HG03571 (cell line): ENCODE measurements at regions not wholly inside any gene's neighbourhood (a gene's known extent, or its start where the extent isn't known, plus 50 kb on each side); places are given as distances from the start of the nearest gene placed in this dataset.
"Not testable (repeated sequence)": the region's sequence is repeated elsewhere in the genome, so short reads cannot be mapped to it uniquely, and the experiment has no call there.

Experiments used
- ATAC-seq: cut with Tn5 transposase; IDR thresholded peaks from one replicate; pipeline ENCODE4 v1.9.1; 2021; ENCODE audit not compliant: unreplicated experiment

GRCh38 chr5:57979671-57980070 is 480.2 kb downstream of the PLK2 start:
- no peak for ATAC-seq

DNA sequence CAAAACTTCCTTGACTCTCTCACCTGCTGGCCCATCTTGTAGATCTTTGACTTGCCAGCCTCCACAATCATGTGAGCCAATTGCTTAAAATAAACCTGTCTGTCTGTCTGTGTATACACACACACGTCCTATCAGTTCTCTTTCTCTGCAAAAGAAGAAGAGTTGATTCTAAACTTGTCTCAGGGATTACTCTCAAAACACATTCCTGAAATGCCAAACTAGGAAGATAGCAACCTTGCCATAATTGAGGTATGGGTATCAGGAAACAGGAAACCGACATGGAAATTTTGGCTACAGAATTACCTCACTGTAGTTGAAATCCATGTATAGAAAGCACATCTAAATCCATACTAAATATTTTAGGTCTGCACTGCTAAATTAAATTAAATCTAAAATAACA is 483.4 kb downstream of the PLK2 start:
- no peak for ATAC-seq

DNA sequence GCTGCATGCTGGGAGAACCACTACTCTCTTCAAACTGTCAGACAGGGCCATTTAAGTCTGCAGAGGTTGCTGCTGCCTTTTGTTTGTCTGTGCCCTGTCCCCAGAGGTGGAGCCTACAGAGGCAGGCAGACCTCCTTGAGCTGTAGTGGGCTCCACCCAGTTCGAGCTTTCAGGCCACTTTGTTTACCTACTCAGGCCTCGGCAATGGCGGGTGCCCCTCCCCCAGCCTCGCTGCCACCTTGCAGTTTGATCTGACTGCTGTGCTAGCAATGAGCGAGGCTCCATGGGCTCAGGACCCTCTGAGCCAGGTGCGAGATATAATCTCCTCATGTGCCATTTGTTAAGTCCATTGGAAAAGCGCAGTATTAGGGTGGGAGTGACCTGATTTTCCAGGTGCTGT is 487.8 kb downstream of the PLK2 start:
- ATAC-seq, result not testable (repeated sequence)

- ATAC-seq, result no peak
Measured at GRCh38 chr5:57960569-57960968, 478.0 kb upstream of the ACTBL2 start.

- ATAC-seq, result no peak
Measured at GRCh38 chr5:57956636-57957035, 474.0 kb upstream of the ACTBL2 start.

DNA sequence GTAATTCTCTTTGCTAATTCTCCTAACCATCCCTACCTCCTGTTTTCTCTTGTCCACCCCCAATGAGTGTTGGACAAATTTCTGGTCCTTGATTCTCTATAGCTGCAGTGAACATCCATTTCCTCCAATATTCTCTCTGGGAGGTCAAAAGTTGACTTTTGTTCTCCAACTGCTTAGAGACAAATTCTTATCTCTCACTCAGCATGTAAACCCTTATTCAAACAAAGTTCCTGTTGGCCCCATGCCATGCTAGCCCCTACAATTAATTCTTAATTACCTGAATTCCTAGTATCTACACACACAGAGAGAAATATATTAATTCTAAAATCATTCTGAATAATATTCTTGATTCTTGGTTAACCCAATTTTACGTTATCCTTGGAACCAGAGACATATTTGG is 472.9 kb upstream of the ACTBL2 start:
- ATAC-seq, result no peak

DNA sequence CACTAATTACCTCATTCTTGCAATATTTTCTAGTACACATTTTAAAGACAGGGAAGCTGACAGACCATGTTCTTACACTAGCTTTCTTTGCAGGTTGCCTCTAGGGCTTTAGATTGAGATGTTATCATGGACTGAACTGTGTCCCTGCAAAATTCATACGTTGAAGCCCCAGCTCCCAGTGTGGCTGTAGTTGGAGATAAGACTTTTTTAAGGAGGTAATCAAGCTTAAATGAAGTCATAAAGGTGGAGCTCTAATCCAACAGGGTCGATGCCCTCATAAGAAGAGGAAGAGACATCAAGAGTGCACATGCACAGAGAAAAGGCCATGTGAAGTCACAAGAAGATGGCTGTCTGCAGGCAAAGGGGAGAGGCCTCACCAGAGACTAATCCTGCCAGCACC is 471.2 kb upstream of the ACTBL2 start:
- no peak for ATAC-seq

DNA sequence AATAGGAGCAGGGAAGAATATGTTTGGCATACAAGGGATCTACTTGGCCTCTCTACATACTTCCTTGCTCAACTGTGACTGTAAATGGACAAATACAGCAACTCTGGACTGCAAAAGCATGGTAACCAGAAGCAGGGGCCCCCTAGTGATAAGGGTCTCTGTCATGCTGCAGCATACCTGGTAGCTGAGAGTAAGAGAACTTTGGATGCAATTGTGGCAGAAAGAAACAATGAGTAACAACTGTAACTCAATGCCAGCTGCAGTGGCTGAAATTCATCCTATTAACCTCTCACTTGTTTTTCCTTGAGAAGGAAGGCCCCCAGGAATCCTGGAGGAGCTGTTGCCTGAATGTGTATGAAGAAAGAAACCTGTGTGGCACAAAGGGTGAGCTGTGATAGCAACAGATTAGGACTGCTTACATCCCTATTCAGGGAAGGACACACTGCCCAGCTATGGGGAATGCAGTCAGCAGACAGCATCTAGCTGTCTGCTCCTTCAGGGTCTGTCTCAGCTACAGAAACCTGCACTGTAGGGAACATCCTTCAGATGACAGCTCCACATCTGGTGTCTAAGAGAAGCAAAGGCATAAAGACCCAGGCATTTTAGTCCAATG is 468.1 kb upstream of the ACTBL2 start:
- no peak for ATAC-seq

- ATAC-seq, result no peak
Measured at GRCh38 chr5:57948091-57948490, 465.5 kb upstream of the ACTBL2 start.

DNA sequence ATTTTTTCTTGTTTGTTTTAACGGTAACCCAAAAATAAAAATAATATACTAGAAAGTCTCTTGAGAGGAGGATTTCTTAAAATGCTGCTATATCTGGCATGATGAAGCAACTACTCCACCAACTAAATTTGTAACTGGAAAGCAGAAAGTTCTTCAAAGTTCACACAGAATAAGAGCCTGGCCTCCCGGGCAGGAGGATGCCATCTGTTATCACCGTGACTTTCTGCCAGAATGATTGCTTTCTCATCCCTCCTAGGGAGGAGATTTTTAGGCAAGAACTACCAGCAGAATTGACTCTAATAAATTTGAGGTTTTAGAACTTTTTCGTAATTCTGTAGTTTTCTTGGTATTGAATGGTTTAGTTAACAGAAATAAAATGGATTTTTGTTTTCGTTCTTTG is 464.6 kb upstream of the ACTBL2 start:
- no peak for ATAC-seq

GRCh38 chr5:57940879-57941278 is 458.3 kb upstream of the ACTBL2 start:
- no peak for ATAC-seq

GRCh38 chr5:57940236-57940635 is 457.6 kb upstream of the ACTBL2 start:
- no peak for ATAC-seq

GRCh38 chr5:57939771-57940170 is 457.2 kb upstream of the ACTBL2 start:
- ATAC-seq, result no peak

GRCh38 chr5:57939335-57939734 is 456.7 kb upstream of the ACTBL2 start:
- ATAC-seq, result no peak

DNA sequence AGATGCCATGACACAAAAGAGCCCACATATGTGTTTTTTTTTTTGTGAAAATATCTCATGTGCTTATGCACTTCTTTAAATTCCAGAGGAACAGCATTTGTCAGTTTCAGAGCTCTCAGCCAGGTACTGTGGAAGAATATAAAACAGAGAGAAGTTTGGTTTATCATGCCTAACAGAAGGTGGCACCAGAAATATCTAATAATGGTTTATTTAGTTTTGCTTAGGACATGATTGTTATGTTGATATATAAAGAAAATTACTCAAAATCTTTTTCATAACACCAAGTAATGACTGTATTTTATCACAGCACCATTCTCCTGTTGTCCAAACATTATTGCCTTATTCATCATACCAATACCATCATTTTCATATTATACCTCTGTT is 455.6 kb upstream of the ACTBL2 start:
- ATAC-seq, result no peak

DNA sequence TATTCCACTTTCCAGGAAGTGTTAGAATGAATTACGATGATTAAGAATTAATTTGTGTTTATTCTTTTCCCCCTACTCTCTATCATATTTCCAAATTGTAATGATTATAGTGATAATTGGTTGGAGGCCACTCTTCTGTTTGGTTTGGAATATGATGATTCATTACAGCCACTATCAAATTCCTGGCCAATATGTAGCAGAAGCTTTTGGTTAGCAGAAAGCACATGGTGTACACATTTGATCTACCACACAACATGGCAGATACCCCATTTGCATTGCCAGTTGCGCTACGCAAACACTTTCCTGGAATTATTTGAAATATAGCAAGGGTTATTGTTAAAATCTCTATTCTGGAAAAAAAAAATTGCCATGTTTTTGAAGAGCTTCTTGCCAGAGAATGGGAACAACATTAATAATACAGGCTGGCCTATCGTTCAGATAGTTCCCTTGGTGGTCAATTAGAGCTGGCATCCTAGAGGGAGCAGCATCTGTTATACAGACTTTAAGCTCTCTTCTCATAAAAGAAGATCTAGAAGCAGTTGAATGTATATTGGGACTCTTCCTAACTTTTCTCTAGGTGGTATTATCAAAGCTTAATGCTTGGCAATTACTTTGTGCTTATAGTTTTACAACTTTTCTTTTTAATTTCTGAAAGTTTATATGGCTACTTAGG is 455.0 kb upstream of the ACTBL2 start:
- ATAC-seq, result no peak

DNA sequence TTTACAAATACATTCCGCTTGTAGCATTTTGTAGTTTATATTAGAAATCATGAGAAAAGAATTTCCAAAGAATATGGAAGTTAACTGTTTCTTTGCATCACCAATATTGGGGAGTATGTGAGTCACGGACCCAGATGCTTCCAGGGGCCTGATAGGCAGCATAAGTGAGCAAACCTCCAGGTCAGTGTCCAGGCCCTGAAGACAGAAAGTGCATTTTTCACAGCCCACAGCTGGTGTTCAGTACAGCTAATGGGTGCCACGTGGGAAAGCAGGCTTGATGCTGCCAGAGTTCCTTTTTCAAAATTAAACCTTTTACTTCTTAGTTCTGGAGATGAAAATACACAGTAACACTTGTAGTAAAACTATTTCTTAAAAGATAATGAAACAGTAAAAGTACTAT is 454.4 kb upstream of the ACTBL2 start:
- ATAC-seq, result no peak

- ATAC-seq, result no peak
Measured at GRCh38 chr5:57932761-57933160, 450.1 kb upstream of the ACTBL2 start.

DNA sequence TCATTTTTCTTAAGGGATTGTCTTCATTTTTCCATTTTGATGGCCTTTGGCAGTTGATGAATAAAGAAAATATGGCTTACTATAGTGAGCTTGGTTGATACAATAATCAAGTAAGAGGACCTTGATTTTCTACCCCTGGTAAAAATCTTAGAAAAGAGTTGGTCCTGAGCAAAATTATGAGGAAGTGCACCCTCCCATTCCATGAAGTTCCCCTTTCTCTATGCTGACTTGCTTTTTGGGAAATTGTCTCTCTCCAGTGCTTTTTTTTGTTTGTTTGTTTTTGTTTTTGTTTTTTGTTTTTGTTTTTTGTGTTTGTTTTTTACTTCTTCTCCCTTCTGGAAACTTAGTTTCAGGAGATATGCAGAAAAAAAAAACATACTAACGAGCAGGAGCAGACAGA is 449.2 kb upstream of the ACTBL2 start:
- ATAC-seq, result no peak

GRCh38 chr5:57931352-57931751 is 448.7 kb upstream of the ACTBL2 start:
- ATAC-seq, result no peak

- ATAC-seq, result no peak
Measured at GRCh38 chr5:57929271-57929670, 446.7 kb upstream of the ACTBL2 start.

- not testable (repeated sequence) for ATAC-seq
Measured at GRCh38 chr5:57923094-57923493, 440.5 kb upstream of the ACTBL2 start.

- no peak for ATAC-seq
Measured at GRCh38 chr5:57917004-57917403, 434.4 kb upstream of the ACTBL2 start.
